GM18508 (cell line): ENCODE measurements at regions not wholly inside any gene's neighbourhood (a gene's known extent, or its start where the extent isn't known, plus 50 kb on each side); places are given as distances from the start of the nearest gene placed in this dataset.

Source experiments
- ATAC-seq: cut with Tn5 transposase; IDR thresholded peaks from one replicate; pipeline ENCODE4 v1.9.1; 2021; ENCODE audit warnings: moderate number of reproducible peaks; ENCODE audit not compliant: insufficient read depth, unreplicated experiment

GRCh38 chr1:95369985-95370690 lies 136.1 kb downstream of the RWDD3 start:
- no peak for ATAC-seq

- ATAC-seq: no peak
Measured at GRCh38 chr1:95370691-95371562, 136.9 kb downstream of the RWDD3 start.

GRCh38 chr1:95371666-95372282 lies 137.8 kb downstream of the RWDD3 start:
- no peak for ATAC-seq

GRCh38 chr1:95375174-95375573 lies 141.2 kb downstream of the RWDD3 start:
- no peak for ATAC-seq

GRCh38 chr1:95380909-95381308 lies 146.9 kb downstream of the RWDD3 start:
- no peak for ATAC-seq

GRCh38 chr1:95382000-95382786 lies 148.2 kb downstream of the RWDD3 start:
- no peak for ATAC-seq

- no peak for ATAC-seq
Measured at GRCh38 chr1:95383111-95383510, 149.1 kb downstream of the RWDD3 start.

- ATAC-seq: no peak
Measured at GRCh38 chr1:95384567-95384966, 150.6 kb downstream of the RWDD3 start.

- ATAC-seq: no peak
Measured at GRCh38 chr1:95386371-95386770, 152.4 kb downstream of the RWDD3 start.

- no peak for ATAC-seq
Measured at GRCh38 chr1:95386915-95387314, 152.9 kb downstream of the RWDD3 start.

GRCh38 chr1:95388031-95388430 lies 154.0 kb downstream of the RWDD3 start:
- no peak for ATAC-seq

GRCh38 chr1:95393434-95393833 lies 159.4 kb downstream of the RWDD3 start:
- no peak for ATAC-seq

- no peak for ATAC-seq
Measured at GRCh38 chr1:95396557-95396956, 162.5 kb downstream of the RWDD3 start.

GRCh38 chr1:95402780-95403179 lies 168.8 kb downstream of the RWDD3 start:
- no peak for ATAC-seq

GRCh38 chr1:95406279-95406678 lies 172.3 kb downstream of the RWDD3 start:
- no peak for ATAC-seq

- no peak for ATAC-seq
Measured at GRCh38 chr1:95407131-95407885, 173.3 kb downstream of the RWDD3 start.

GRCh38 chr1:95407886-95408291 lies 173.9 kb downstream of the RWDD3 start:
- ATAC-seq: no peak

- ATAC-seq: no peak
Measured at GRCh38 chr1:95408507-95409136, 174.6 kb downstream of the RWDD3 start.

GRCh38 chr1:95409276-95409675 lies 175.3 kb downstream of the RWDD3 start:
- no peak for ATAC-seq
